Right cardiac atrium (tissue), 5 donors: ENCODE measurements at regions not wholly inside any gene's neighbourhood (a gene's known extent, or its start where the extent isn't known, plus 50 kb on each side); places are given as distances from the start of the nearest gene placed in this dataset.
A peak's percentile ranks its signal among the peaks of the same experiment; 100 is the strongest.

Experiments
- ATAC-seq, 2 donors: fragments of 200-7000 bp; cut with Tn5 transposase; one replicate each; pipeline versions ENCODE4 v1.8.0 to v1.9.1; 2020; ENCODE audit warnings: moderate library complexity in 2 of 2, mild to moderate bottlenecking in 1 of 2
- DNase-seq, 3 donors: peaks; one replicate each; pipeline ENCODE4 v3.0.0-alpha.2; 2020
- H3K27ac ChIP-seq: one replicate; pipeline ENCODE4 v1.5.1; 2013; ENCODE audit warnings: mild to moderate bottlenecking, low read length, control low read depth, moderate library complexity
- H3K27me3 ChIP-seq: one replicate; pipeline ENCODE4 v1.6.1; 2013; ENCODE audit not compliant: control insufficient read depth, insufficient read depth
- H3K4me1 ChIP-seq: one replicate; pipeline ENCODE4 v1.6.1; 2013; ENCODE audit warnings: low read length; ENCODE audit not compliant: control insufficient read depth, insufficient read depth
- H3K4me3 ChIP-seq: one replicate; pipeline ENCODE4 v1.5.1; 2013; ENCODE audit warnings: low read length, control low read depth
- H3K9me3 ChIP-seq: one replicate; pipeline ENCODE4 v1.6.1; 2013; ENCODE audit warnings: low read length; ENCODE audit not compliant: control insufficient read depth
- WGBS: extraction: QIAGEN DNeasy Blood & Tissue Kit; methylation state at CpG from one replicate; pipeline ENCODE4 v1.1.7; 2013; 5-methylcytosine and 5-hydroxymethylcytosine counted together
- intact Hi-C, 4 donors: fragments of 100-400 bp; cut with DNase I; formaldehyde crosslinking; loops; one replicate each; pipeline versions ENCODE4 v1.11.0 to v1.14.0; 2022 to 2023
- donor health status: healthy with polysubstance abuse.
- donor health status: DM: no; HTN: yes; CAD: no.
- donor health status: DM: no; HTN: no; CAD: no.
- donor health status: DM: no; HTN: yes; CAD: no; lungs with severe emphysema.
- donor health status: DM: yes; HTN: yes; CAD: no.

- H3K27ac ChIP-seq = no peak overlapping the region
- DNase-seq (no peak), ATAC-seq (peak in 1 of 2 donors; percentile 76)
- no peaks in the 10 kb centered on the region for H3K4me1 ChIP-seq
- intact Hi-C loops = no loop called here
- H3K9me3 ChIP-seq = no peaks in the 10 kb centered on the region
- no peaks in the 10 kb centered on the region for H3K27me3 ChIP-seq
- H3K4me3 ChIP-seq = no peak overlapping the region
Measured at GRCh38 chr13:85520445-85520844, 278.8 kb downstream of the SLITRK6 start.

GRCh38 chr13:85519363-85519762, 279.9 kb downstream of the SLITRK6 start:
- no peak for ATAC-seq
- no peaks in the 10 kb centered on the region for H3K4me1 ChIP-seq
- 53% methylated on average over 1 of the region's 1 CpG for WGBS
- no peak overlapping the region for H3K4me3 ChIP-seq
- H3K9me3 ChIP-seq = no peaks in the 10 kb centered on the region
- intact Hi-C loops = no loop called here
- no peak for DNase-seq
- no peak overlapping the region for H3K27ac ChIP-seq
- H3K27me3 ChIP-seq = no peaks in the 10 kb centered on the region

- intact Hi-C loops = no loop called here
- DNase-seq (no peak), ATAC-seq (no peak)
- Histone ChIP-seq H3K27ac (no peak overlapping the region), H3K9me3 (no peaks in the 10 kb centered on the region), H3K4me1 (no peaks in the 10 kb centered on the region), H3K4me3 (no peak overlapping the region), H3K27me3 (no peaks in the 10 kb centered on the region)
- 77% methylated on average over 7 of the region's 7 CpGs for WGBS
Measured at GRCh38 chr13:85512421-85512820, 286.8 kb downstream of the SLITRK6 start.

GRCh38 chr13:85509512-85509911, 289.7 kb downstream of the SLITRK6 start:
- WGBS = 65% methylated on average over 4 of the region's 4 CpGs
- H3K27ac ChIP-seq = no peak overlapping the region
- ATAC-seq (peak in 1 of 2 donors; percentile 24), DNase-seq (no peak)
- H3K4me1 ChIP-seq = no peaks in the 10 kb centered on the region
- no peaks in the 10 kb centered on the region for H3K9me3 ChIP-seq
- intact Hi-C loops = no loop called here
- H3K27me3 ChIP-seq = no peaks in the 10 kb centered on the region
- H3K4me3 ChIP-seq = no peak overlapping the region

GRCh38 chr13:85508683-85509329, 290.4 kb downstream of the SLITRK6 start:
- intact Hi-C loops = no loop called here
- Histone ChIP-seq H3K4me1 (no peaks in the 10 kb centered on the region), H3K27ac (no peak overlapping the region), H3K4me3 (no peak overlapping the region), H3K9me3 (no peaks in the 10 kb centered on the region), H3K27me3 (no peaks in the 10 kb centered on the region)
- peak; percentile 33 to 60 (median 51) for DNase-seq
- 71% methylated on average over 12 of the region's 12 CpGs for WGBS
- peak; percentile 42 to 64 for ATAC-seq

- intact Hi-C loops = no loop called here
- Histone ChIP-seq H3K4me1 (no peaks in the 10 kb centered on the region), H3K27ac (no peak overlapping the region), H3K9me3 (peaks cover 1% of the 10 kb centered on the region), H3K4me3 (no peak overlapping the region), H3K27me3 (no peaks in the 10 kb centered on the region)
- 37% methylated on average over 2 of the region's 2 CpGs for WGBS
- no peak for DNase-seq
- no peak for ATAC-seq
Measured at GRCh38 chr13:85503797-85504196, 295.4 kb downstream of the SLITRK6 start.

GRCh38 chr13:85501616-85502015, 297.6 kb downstream of the SLITRK6 start:
- Histone ChIP-seq H3K4me3 (no peak overlapping the region), H3K9me3 (peaks cover 1% of the 10 kb centered on the region), H3K27me3 (no peaks in the 10 kb centered on the region), H3K4me1 (no peaks in the 10 kb centered on the region), H3K27ac (no peak overlapping the region)
- no peak for DNase-seq
- intact Hi-C loops = no loop called here
- no peak for ATAC-seq

- Histone ChIP-seq H3K9me3 (peaks cover 1% of the 10 kb centered on the region), H3K27me3 (no peaks in the 10 kb centered on the region), H3K27ac (no peak overlapping the region), H3K4me1 (no peaks in the 10 kb centered on the region), H3K4me3 (no peak overlapping the region)
- DNase-seq (no peak), ATAC-seq (no peak)
- intact Hi-C loops = no loop called here
- 64% methylated on average over 3 of the region's 3 CpGs for WGBS
Measured at GRCh38 chr13:85500696-85501256, 298.4 kb downstream of the SLITRK6 start.

GRCh38 chr13:85498774-85499173, 300.4 kb downstream of the SLITRK6 start:
- WGBS = 92% methylated on average over 6 of the region's 6 CpGs
- peaks cover 1% of the 10 kb centered on the region for H3K9me3 ChIP-seq
- no peak for ATAC-seq
- H3K27me3 ChIP-seq = no peaks in the 10 kb centered on the region
- H3K4me1 ChIP-seq = no peaks in the 10 kb centered on the region
- no peak overlapping the region for H3K4me3 ChIP-seq
- intact Hi-C loops = no loop called here
- no peak overlapping the region for H3K27ac ChIP-seq
- DNase-seq = no peak

- no peak overlapping the region for H3K27ac ChIP-seq
- no peaks in the 10 kb centered on the region for H3K9me3 ChIP-seq
- no peak for ATAC-seq
- intact Hi-C loops = no loop called here
- DNase-seq = peak in 1 of 3 donors; percentile 7
- H3K4me1 ChIP-seq = no peaks in the 10 kb centered on the region
- H3K27me3 ChIP-seq = no peaks in the 10 kb centered on the region
- 50% methylated on average over 2 of the region's 2 CpGs for WGBS
- no peak overlapping the region for H3K4me3 ChIP-seq
Measured at GRCh38 chr13:85497652-85498051, 301.6 kb downstream of the SLITRK6 start.

- ATAC-seq = no peak
- Histone ChIP-seq H3K4me1 (no peaks in the 10 kb centered on the region), H3K4me3 (no peak overlapping the region), H3K27ac (no peak overlapping the region), H3K9me3 (no peaks in the 10 kb centered on the region), H3K27me3 (no peaks in the 10 kb centered on the region)
- 70% methylated on average over 4 of the region's 4 CpGs for WGBS
- no peak for DNase-seq
- intact Hi-C loops = no loop called here
Measured at GRCh38 chr13:85492283-85492682, 306.9 kb downstream of the SLITRK6 start.

- no peak for ATAC-seq
- intact Hi-C loops = no loop called here
Measured at GRCh38 chr13:85486663-85487062, 312.6 kb downstream of the SLITRK6 start.

More at GRCh38 chr13:85486663-85487062, 312.6 kb downstream of the SLITRK6 start:
- Histone ChIP-seq H3K27me3 (no peaks in the 10 kb centered on the region), H3K27ac (no peak overlapping the region), H3K9me3 (no peaks in the 10 kb centered on the region), H3K4me3 (no peak overlapping the region), H3K4me1 (no peaks in the 10 kb centered on the region)
- no peak for DNase-seq
